Endothelial cell of umbilical vein (primary cell): ENCODE measurements at regions not wholly inside any gene's neighbourhood (a gene's known extent, or its start where the extent isn't known, plus 50 kb on each side); places are given as distances from the start of the nearest gene placed in this dataset.

Experiments used
- BruUV-seq: library from RNA; stranded (reverse); fragments of 400-500 nt; replicated peaks from 2 replicates; lab custom pipeline; 2021; lab: Mats Ljungman, UMichigan
- CTCF ChIA-PET: fragments of 300-600, 350-600 bp; sonication (Branson Sonifier 250); formaldehyde crosslinking; loops from one replicate; lab custom pipeline; 2021; ENCODE audit warnings: antibody characterized with exemption, inconsistent platforms; lab: Charles Lee
- POLR2A ChIA-PET: fragments of 300-600, 350-600 bp; sonication (Branson Sonifier 250); formaldehyde crosslinking; loops from one replicate; lab custom pipeline; 2021; ENCODE audit warnings: antibody characterized with exemption, inconsistent platforms; lab: Charles Lee
- DNase-seq: peaks from one replicate; pipeline ENCODE4 v3.0.0-alpha.2; 2011; ENCODE audit warnings: low read depth, low spot score
- FAIRE-seq: peaks from 2 replicates; lab custom pipeline; 2011; peaks lifted over from hg19 to GRCh38; lab: Jason Lieb, UNC
- H2AFZ ChIP-seq: 2 replicates; pipeline ENCODE4 v1.6.0; 2012; ENCODE audit warnings: low read depth, low read length, control low read depth, inconsistent platforms
- H3K27ac ChIP-seq: 2 replicates; pipeline ENCODE4 v1.5.1; 2011; ENCODE audit warnings: low read depth, mild to moderate bottlenecking, control low read depth, low read length, moderate library complexity; ENCODE audit not compliant: insufficient read depth
- H3K27me3 ChIP-seq, 2 experiments: 2 replicates each; pipeline versions ENCODE4 v1.6.0 to v1.6.1; 2011; ENCODE audit warnings: low read length in 2 of 2, mixed read lengths in 1 of 2; ENCODE audit not compliant: control insufficient read depth in 2 of 2, insufficient read depth in 2 of 2
- H3K36me3 ChIP-seq, 2 experiments: 2 replicates in 1 of 2; 3 replicates in 1 of 2; pipeline ENCODE4 v1.5.1; 2011; ENCODE audit warnings: low read length in 2 of 2, mild to moderate bottlenecking in 1 of 2, moderate library complexity in 1 of 2; ENCODE audit not compliant: control insufficient read depth in 2 of 2, insufficient read depth in 2 of 2; ENCODE audit errors: extremely low read depth in 1 of 2
- H3K4me1 ChIP-seq: 3 replicates; pipeline ENCODE4 v1.5.1; 2011; ENCODE audit warnings: mild to moderate bottlenecking, low read length; ENCODE audit not compliant: control insufficient read depth, insufficient read depth; ENCODE audit errors: extremely low read depth
- H3K4me2 ChIP-seq: 2 replicates; pipeline ENCODE4 v1.6.1; 2011; ENCODE audit warnings: low read length, control low read depth, mixed read lengths; ENCODE audit not compliant: insufficient read depth
- H3K4me3 ChIP-seq, 3 experiments: fragments of 200-600 bp in 1 of 3; sonication (generic), shearing (Covaris generic) in 1 of 3; replicated peaks in 1 of 3; 2 replicates each; pipeline ENCODE4 v1.5.1; 2011 to 2016; ENCODE audit warnings: control low read depth in 3 of 3, low read length in 3 of 3, mild to moderate bottlenecking in 2 of 3, inconsistent platforms in 1 of 3, low read depth in 1 of 3, moderate library complexity in 1 of 3; ENCODE audit not compliant: insufficient read depth in 1 of 3
- H3K79me2 ChIP-seq: 2 replicates; pipeline ENCODE4 v1.6.0; 2012; ENCODE audit warnings: low read length, inconsistent platforms; ENCODE audit not compliant: control insufficient read depth, insufficient read depth
- H3K9ac ChIP-seq: replicated peaks from 2 replicates; pipeline ENCODE3; 2011; ENCODE audit warnings: low read length, control low read depth; ENCODE audit not compliant: insufficient read depth; ENCODE audit errors: extremely low read depth
- H3K9me1 ChIP-seq: replicated peaks from 3 replicates; pipeline ENCODE4 v1.6.0; 2011; ENCODE audit warnings: mild to moderate bottlenecking, low read length; ENCODE audit not compliant: control insufficient read depth, insufficient read depth; ENCODE audit errors: extremely low read depth
- H3K9me3 ChIP-seq: replicated peaks from 2 replicates; pipeline ENCODE4 v1.5.1; 2012; ENCODE audit warnings: low read length, inconsistent platforms; ENCODE audit not compliant: control insufficient read depth, insufficient read depth
- H4K20me1 ChIP-seq: replicated peaks from 2 replicates; pipeline ENCODE3; 2011; ENCODE audit warnings: mild to moderate bottlenecking, low read length; ENCODE audit not compliant: control insufficient read depth, insufficient read depth; ENCODE audit errors: extremely low read depth
- CTCF ChIP-seq, 2 donors: IDR thresholded peaks; 1 replicate in 1 of 2; 2 replicates in 1 of 2; pipeline ENCODE4 v1.5.1; 2011; ENCODE audit warnings: low read length in 2 of 2, mild to moderate bottlenecking in 2 of 2, moderate library complexity in 2 of 2, control low read depth in 1 of 2, inconsistent platforms in 1 of 2, low read depth in 1 of 2; ENCODE audit not compliant: insufficient read depth in 1 of 2; ENCODE audit errors: extremely low read depth in 1 of 2
- EZH2 ChIP-seq: IDR thresholded peaks from 2 replicates; pipeline ENCODE4 v1.6.1; 2012; ENCODE audit warnings: borderline replicate concordance, low read depth, mild to moderate bottlenecking, moderate library complexity, low read length, inconsistent platforms; ENCODE audit not compliant: severe bottlenecking
- FOS ChIP-seq: IDR thresholded peaks from 2 replicates; pipeline ENCODE4 v1.6.1; 2011; ENCODE audit warnings: mild to moderate bottlenecking, low read length, moderate library complexity, borderline replicate concordance; ENCODE audit not compliant: insufficient read depth
- GATA2 ChIP-seq: IDR thresholded peaks from 2 replicates; pipeline ENCODE4 v1.7.0; 2011; ENCODE audit warnings: low read depth, mild to moderate bottlenecking, moderate library complexity, mixed read lengths, low read length; ENCODE audit not compliant: insufficient read length, insufficient read depth
- JUN ChIP-seq: IDR thresholded peaks from 2 replicates; pipeline ENCODE4 v1.6.1; 2011; ENCODE audit warnings: borderline replicate concordance, low read depth; ENCODE audit not compliant: insufficient read length, insufficient read depth
- MAX ChIP-seq: IDR thresholded peaks from 2 replicates; pipeline ENCODE4 v1.6.1; 2011; ENCODE audit not compliant: insufficient read depth, insufficient read length
- MYC ChIP-seq: IDR thresholded peaks from one replicate; pipeline ENCODE4 v1.6.1; 2011; ENCODE audit warnings: mild to moderate bottlenecking, low read depth, low read length
- POLR2A ChIP-seq: IDR thresholded peaks from 2 replicates; pipeline ENCODE4 v1.6.1; 2012; ENCODE audit warnings: low read depth, mild to moderate bottlenecking, control low read depth, low read length
- POLR2AphosphoS5 ChIP-seq: IDR thresholded peaks from 2 replicates; pipeline ENCODE4 v1.6.1; 2012; ENCODE audit warnings: low read depth, mild to moderate bottlenecking, control low read depth, low read length, moderate library complexity; ENCODE audit not compliant: insufficient read depth
- dilution Hi-C: fragments of 300-500 bp; cut with MboI; formaldehyde crosslinking; loops from one replicate; pipeline ENCODE4 v1.15.0; 2019; ENCODE audit warnings: low sequenced_read_pairs; ENCODE audit not compliant: extremely low pct_ligation_motif_present
- intact Hi-C: fragments of 100-400 bp; cut with micrococcal nuclease; formaldehyde crosslinking; loops from one replicate; pipeline ENCODE4 v1.10.0; 2022

- Histone ChIP-seq H3K9me1 (no peaks in the 10 kb centered on the region), H3K79me2 (no peaks in the 10 kb centered on the region), H4K20me1 (no peaks in the 10 kb centered on the region), H3K9me3 (no peaks in the 10 kb centered on the region), H2AFZ (no peak overlapping the region), H3K4me1 (peaks cover 51% of the 10 kb centered on the region), H3K36me3 (no peaks in the 10 kb centered on the region), H3K4me3 (peak overlapping the region in 1 of 3 experiments; percentile 4), H3K27me3 (no peaks in the 10 kb centered on the region), H3K27ac (peak overlapping the region; percentile 97), H3K4me2 (peak overlapping the region; percentile 84), H3K9ac (peak overlapping the region; percentile 79)
- POLR2A ChIA-PET = interaction anchor here (0.5 to 1.8 kb wide), 4 partner anchors 70 to 109 kb away, joined by 3 to 7 read pairs (median 5); no protein-coding TSS in a partner anchor
- dilution Hi-C loops = no loop called here
- BruUV-seq = TSS peak; percentile 41
- CTCF ChIA-PET = interaction anchor here (0.8 to 10.6 kb wide), 8 partner anchors 7 to 450 kb away, joined by 3 to 235 read pairs (median 4); no protein-coding TSS in a partner anchor
- FAIRE-seq (peak; percentile 100), DNase-seq (peak; percentile 99)
- peak; percentile 97 for TF ChIP-seq FOS
- TF ChIP-seq POLR2A = no peak
- TF ChIP-seq MYC = peak; percentile 89
- peak; percentile 98 for TF ChIP-seq JUN
- TF ChIP-seq MAX = peak; percentile 97
- peak; percentile 79 for TF ChIP-seq POLR2AphosphoS5
- TF ChIP-seq GATA2 = no peak
- TF ChIP-seq CTCF (IDR thresholded peaks at IDR 0.05; ENCODE audit: extremely low read depth in 1 of 2, insufficient read depth in 1 of 2, low read depth in 1 of 2, low read length in 2 of 2) = no peak
- no peak for TF ChIP-seq EZH2
- intact Hi-C loops = loop anchor here (1.0 to 5.0 kb wide), 7 partner anchors 60 to 793 kb away; partner anchors contain the start of gene SYNJ2
These were observed 58.6 kb upstream of the SNX9 start for GRCh38 chr6:157764178-157765068.
